ENCODE measurements at regions not wholly inside any gene's neighbourhood (a gene's known extent, or its start where the extent isn't known, plus 50 kb on each side); places are given as distances from the start of the nearest gene placed in this dataset.
"Not testable (repeated sequence)": the region's sequence is repeated elsewhere in the genome, so short reads cannot be mapped to it uniquely, and the experiment has no call there.

- Mint-ChIP-seq H3K9me3 (no peaks in the 10 kb centered on the region), H3K27ac (no peak overlapping the region), H3K4me1 (no peaks in the 10 kb centered on the region), H3K27me3 (peaks cover 3% of the 10 kb centered on the region), H3K36me3 (ENCODE audit: low read depth) (no peaks in the 10 kb centered on the region), H3K4me3 (no peak overlapping the region)
- ChIA-PET POLR2A (no interaction called here), CTCF (no interaction called here)
- DNase-seq = no peak
Measured at GRCh38 chr11:110514967-110515366, 85.2 kb downstream of the FDX1 start.

- H3K4me3 Mint-ChIP-seq; CTCF ChIA-PET; H3K9me3 Mint-ChIP-seq; H3K27ac Mint-ChIP-seq; H3K4me1 Mint-ChIP-seq; H3K27me3 Mint-ChIP-seq; H3K36me3 Mint-ChIP-seq (ENCODE audit: low read depth); DNase-seq: not testable (repeated sequence)
- POLR2A ChIA-PET = interaction anchor here (0.5 kb wide), 1 partner anchor 103 kb away, joined by 3 read pairs; no protein-coding TSS in a partner anchor
Measured at GRCh38 chr11:110517381-110517780, 87.6 kb downstream of the FDX1 start.

- DNase-seq = no peak
- Mint-ChIP-seq H3K9me3 (peaks cover 11% of the 10 kb centered on the region), H3K4me1 (peaks cover 13% of the 10 kb centered on the region), H3K36me3 (ENCODE audit: low read depth) (peaks cover 4% of the 10 kb centered on the region), H3K27ac (no peak overlapping the region), H3K4me3 (no peak overlapping the region), H3K27me3 (peaks cover 2% of the 10 kb centered on the region)
- CTCF ChIA-PET = no interaction called here
- POLR2A ChIA-PET = no interaction called here
Measured at GRCh38 chr11:110518809-110519514, 89.2 kb downstream of the FDX1 start.

GRCh38 chr11:110519796-110520195 is 90.0 kb downstream of the FDX1 start:
- POLR2A ChIA-PET = no interaction called here
- H3K9me3 Mint-ChIP-seq = peaks cover 15% of the 10 kb centered on the region

GRCh38 chr11:110522471-110522870 is 92.7 kb downstream of the FDX1 start:
- Mint-ChIP-seq H3K36me3 (ENCODE audit: low read depth) (peaks cover 4% of the 10 kb centered on the region), H3K27me3 (no peaks in the 10 kb centered on the region), H3K27ac (no peak overlapping the region), H3K4me1 (peaks cover 22% of the 10 kb centered on the region), H3K4me3 (no peak overlapping the region), H3K9me3 (peaks cover 18% of the 10 kb centered on the region)
- CTCF ChIA-PET = no interaction called here
- DNase-seq = no peak
- POLR2A ChIA-PET = no interaction called here

More at GRCh38 chr11:110519796-110520195, 90.0 kb downstream of the FDX1 start:
- no peak overlapping the region for H3K4me3 Mint-ChIP-seq
- H3K4me1 Mint-ChIP-seq = peaks cover 13% of the 10 kb centered on the region
- no peaks in the 10 kb centered on the region for H3K27me3 Mint-ChIP-seq
- no peak overlapping the region for H3K27ac Mint-ChIP-seq
- CTCF ChIA-PET = no interaction called here
- DNase-seq = no peak
- H3K36me3 Mint-ChIP-seq (ENCODE audit: low read depth) = peaks cover 4% of the 10 kb centered on the region

GRCh38 chr11:110524238-110524637 is 94.5 kb downstream of the FDX1 start:
- ChIA-PET POLR2A (no interaction called here), CTCF (no interaction called here)
- Mint-ChIP-seq H3K36me3 (ENCODE audit: low read depth) (peaks cover 4% of the 10 kb centered on the region), H3K9me3 (peaks cover 21% of the 10 kb centered on the region), H3K4me3 (no peak overlapping the region), H3K27me3 (no peaks in the 10 kb centered on the region), H3K4me1 (peaks cover 22% of the 10 kb centered on the region), H3K27ac (no peak overlapping the region)
- no peak for DNase-seq

GRCh38 chr11:110525883-110526282 is 96.1 kb downstream of the FDX1 start:
- no peak for DNase-seq
- Mint-ChIP-seq H3K27ac (no peak overlapping the region), H3K27me3 (no peaks in the 10 kb centered on the region), H3K4me3 (no peak overlapping the region), H3K36me3 (ENCODE audit: low read depth) (peaks cover 4% of the 10 kb centered on the region), H3K4me1 (peaks cover 22% of the 10 kb centered on the region), H3K9me3 (peaks cover 20% of the 10 kb centered on the region)
- CTCF ChIA-PET = no interaction called here
- POLR2A ChIA-PET = no interaction called here

- no peak for DNase-seq
- Mint-ChIP-seq H3K27ac (no peak overlapping the region), H3K27me3 (no peaks in the 10 kb centered on the region), H3K36me3 (ENCODE audit: low read depth) (peaks cover 4% of the 10 kb centered on the region), H3K9me3 (peaks cover 20% of the 10 kb centered on the region), H3K4me3 (no peak overlapping the region), H3K4me1 (peaks cover 22% of the 10 kb centered on the region)
- CTCF ChIA-PET = no interaction called here
- POLR2A ChIA-PET = no interaction called here
Measured at GRCh38 chr11:110526323-110526722, 96.6 kb downstream of the FDX1 start.
